H9 (cell line): ENCODE measurements at regions not wholly inside any gene's neighbourhood (a gene's known extent, or its start where the extent isn't known, plus 50 kb on each side); places are given as distances from the start of the nearest gene placed in this dataset.

Experiments
- DNase-seq: peaks from one replicate; pipeline ENCODE4 v3.0.0-alpha.2; 2017
- H2AFZ ChIP-seq: one replicate; pipeline ENCODE4 v1.6.1; 2013; ENCODE audit warnings: mild to moderate bottlenecking, low read length, control low read depth, moderate library complexity
- H2AK5ac ChIP-seq: 2 replicates; pipeline ENCODE4 v1.6.1; 2013; ENCODE audit warnings: low read length, control low read depth, mixed read lengths; ENCODE audit not compliant: insufficient read length
- H2BK120ac ChIP-seq: one replicate; pipeline ENCODE4 v1.6.1; 2013; ENCODE audit warnings: low read depth, mild to moderate bottlenecking, low read length, control low read depth, inconsistent platforms; ENCODE audit not compliant: poor library complexity, severe bottlenecking
- H2BK12ac ChIP-seq: 2 replicates; pipeline ENCODE4 v1.6.1; 2013; ENCODE audit warnings: low read length, control low read depth, mixed read lengths, low read depth; ENCODE audit not compliant: insufficient read length
- H2BK15ac ChIP-seq: 2 replicates; pipeline ENCODE4 v1.6.1; 2013; ENCODE audit warnings: low read depth, low read length, control low read depth
- H2BK20ac ChIP-seq: one replicate; pipeline ENCODE4 v1.6.1; 2013; ENCODE audit warnings: low read depth, mild to moderate bottlenecking, low read length, control low read depth, inconsistent platforms; ENCODE audit not compliant: poor library complexity, severe bottlenecking
- H2BK5ac ChIP-seq: 2 replicates; pipeline ENCODE4 v1.6.1; 2013; ENCODE audit warnings: low read length, control low read depth, mixed read lengths; ENCODE audit not compliant: insufficient read length
- H3K14ac ChIP-seq: 2 replicates; pipeline ENCODE4 v1.6.1; 2013; ENCODE audit warnings: low read length, control low read depth; ENCODE audit not compliant: insufficient read depth
- H3K18ac ChIP-seq: 2 replicates; pipeline ENCODE4 v1.6.1; 2013; ENCODE audit warnings: low read depth, mild to moderate bottlenecking, mixed read lengths, low read length, control low read depth; ENCODE audit not compliant: insufficient read length
- H3K23ac ChIP-seq: 2 replicates; pipeline ENCODE4 v1.6.1; 2013; ENCODE audit warnings: low read length, control low read depth, mixed read lengths, low read depth; ENCODE audit not compliant: insufficient read length
- H3K23me2 ChIP-seq: 2 replicates; pipeline ENCODE4 v1.6.1; 2013; ENCODE audit warnings: low read depth, mild to moderate bottlenecking, mixed read lengths, low read length, control low read depth; ENCODE audit not compliant: insufficient read length, poor library complexity, severe bottlenecking
- H3K27ac ChIP-seq: 2 replicates; pipeline ENCODE4 v1.5.1; 2013; ENCODE audit warnings: low read length, control low read depth, mixed read lengths, low read depth; ENCODE audit not compliant: insufficient read length
- H3K27me3 ChIP-seq: 2 replicates; pipeline ENCODE4 v1.6.1; 2013; ENCODE audit warnings: low read length, control low read depth, inconsistent platforms; ENCODE audit not compliant: insufficient read depth
- H3K4ac ChIP-seq: 2 replicates; pipeline ENCODE4 v1.6.1; 2013; ENCODE audit warnings: low read depth, mild to moderate bottlenecking, control low read depth, inconsistent platforms, low read length, moderate library complexity
- H3K4me1 ChIP-seq: 2 replicates; pipeline ENCODE4 v1.6.1; 2013; ENCODE audit warnings: low read length, control low read depth, inconsistent platforms; ENCODE audit not compliant: insufficient read depth
- H3K4me2 ChIP-seq: 2 replicates; pipeline ENCODE4 v1.6.1; 2013; ENCODE audit warnings: low read length, control low read depth, mixed read lengths; ENCODE audit not compliant: insufficient read length, insufficient read depth
- H3K56ac ChIP-seq: 2 replicates; pipeline ENCODE4 v1.6.1; 2013; ENCODE audit warnings: low read depth, mild to moderate bottlenecking, mixed read lengths, low read length, control low read depth; ENCODE audit not compliant: insufficient read length
- H3K79me1 ChIP-seq: 2 replicates; pipeline ENCODE4 v1.6.1; 2013; ENCODE audit warnings: low read depth, mild to moderate bottlenecking, moderate library complexity, low read length, control low read depth, inconsistent platforms; ENCODE audit not compliant: insufficient read depth, poor library complexity, severe bottlenecking
- H3K79me2 ChIP-seq: 2 replicates; pipeline ENCODE4 v1.6.1; 2013; ENCODE audit warnings: low read length, control low read depth, inconsistent platforms; ENCODE audit not compliant: insufficient read depth
- H3K9ac ChIP-seq: 2 replicates; pipeline ENCODE4 v1.6.1; 2013; ENCODE audit warnings: low read length, control low read depth, mixed read lengths; ENCODE audit not compliant: insufficient read length; ENCODE audit errors: extremely low read depth
- H3K9me3 ChIP-seq: one replicate; pipeline ENCODE4 v1.6.1; 2013; ENCODE audit warnings: low read depth, low read length, inconsistent platforms; ENCODE audit not compliant: control insufficient read depth
- H3T11ph ChIP-seq: one replicate; pipeline ENCODE4 v1.6.1; 2013; ENCODE audit warnings: mild to moderate bottlenecking, low read length, control low read depth, inconsistent platforms
- H4K20me1 ChIP-seq: one replicate; pipeline ENCODE4 v1.6.1; 2013; ENCODE audit not compliant: control insufficient read depth, insufficient read length, insufficient read depth
- H4K5ac ChIP-seq: 2 replicates; pipeline ENCODE4 v1.6.1; 2013; ENCODE audit warnings: low read depth, mild to moderate bottlenecking, mixed read lengths, low read length, control low read depth; ENCODE audit not compliant: insufficient read length
- H4K8ac ChIP-seq: replicated peaks from 2 replicates; pipeline ENCODE4 v1.6.1; 2013; ENCODE audit warnings: low read length, control low read depth, mixed read lengths, low read depth; ENCODE audit not compliant: insufficient read length
- H4K91ac ChIP-seq: 2 replicates; pipeline ENCODE4 v1.6.1; 2013; ENCODE audit warnings: low read depth, mild to moderate bottlenecking, moderate library complexity, mixed read lengths, low read length, control low read depth; ENCODE audit not compliant: insufficient read length
- H3K27ac Mint-ChIP-seq, 3 experiments: 2 replicates in 2 of 3; 3 replicates in 1 of 3; pipeline ENCODE4 v1.8.0; 2020 to 2021; ENCODE audit warnings: mixed read lengths in 3 of 3, mild to moderate bottlenecking in 1 of 3, moderate library complexity in 1 of 3
- H3K27me3 Mint-ChIP-seq: 2 replicates; pipeline ENCODE4 v1.8.0; 2021; ENCODE audit warnings: low read depth, mild to moderate bottlenecking, moderate library complexity, mixed read lengths
- H3K36me3 Mint-ChIP-seq, 3 experiments: 2 replicates in 2 of 3; 3 replicates in 1 of 3; pipeline ENCODE4 v1.8.0; 2020 to 2021; ENCODE audit warnings: low read depth in 3 of 3, mixed read lengths in 3 of 3; ENCODE audit not compliant: insufficient read depth in 1 of 3
- H3K4me1 Mint-ChIP-seq, 2 experiments: 2 replicates each; pipeline ENCODE4 v1.8.0; 2020; ENCODE audit warnings: mixed read lengths in 2 of 2
- H3K4me3 Mint-ChIP-seq, 2 experiments: 2 replicates in 1 of 2; 3 replicates in 1 of 2; pipeline ENCODE4 v1.8.0; 2020 to 2021; ENCODE audit warnings: mild to moderate bottlenecking in 2 of 2, mixed read lengths in 2 of 2, moderate library complexity in 1 of 2
- H3K9me3 Mint-ChIP-seq, 2 experiments: 2 replicates in 1 of 2; 3 replicates in 1 of 2; pipeline ENCODE4 v1.8.0; 2020; ENCODE audit warnings: mild to moderate bottlenecking in 2 of 2, mixed read lengths in 2 of 2, moderate library complexity in 1 of 2
- WGBS: extraction: QIAGEN DNeasy Blood & Tissue Kit; methylation state at CpG from one replicate; pipeline ENCODE4 v1.1.7; 2013; ENCODE audit warnings: missing lambda C conversion rate, low lambda C conversion rate, mixed read lengths; ENCODE audit not compliant: insufficient read length; ENCODE audit errors: extremely low coverage; 5-methylcytosine and 5-hydroxymethylcytosine counted together
- TF ChIP-seq, protein P1 (sequence below): fragments of 200-600 bp; sonication (generic); conservative IDR thresholded peaks from 3 replicates; pipeline ENCODE4 v1.8.0; 2021; ENCODE audit warnings: antibody characterized with exemption, mild to moderate bottlenecking

DNA sequence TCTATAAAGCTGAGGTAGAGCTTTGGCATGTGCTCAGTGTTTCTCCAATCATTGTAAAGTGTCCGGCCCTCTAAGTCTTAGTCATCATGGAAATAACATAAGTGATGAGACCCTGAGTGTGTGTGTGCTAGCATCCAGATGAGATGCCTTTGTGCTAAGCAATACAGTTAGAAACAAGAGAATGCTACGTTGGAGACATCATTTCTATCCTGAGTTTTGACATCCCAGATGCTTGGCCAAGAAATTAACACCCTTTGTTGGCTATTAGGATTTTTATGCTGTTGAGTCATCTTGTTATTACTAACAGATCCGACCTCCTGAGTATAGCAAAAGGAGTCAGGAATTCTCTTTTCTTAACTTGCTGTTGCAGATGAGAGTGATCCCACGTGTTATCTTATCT, 508.0 kb downstream of the GADD45G start:
- Histone ChIP-seq H3K4me2 (no peak overlapping the region), H3K4ac (no peak overlapping the region), H3K27ac (no peak overlapping the region), H3K27me3 (no peaks in the 10 kb centered on the region), H3K9me3 (no peaks in the 10 kb centered on the region), H3K79me1 (no peaks in the 10 kb centered on the region), H3K23me2 (no peaks in the 10 kb centered on the region), H2BK15ac (no peak overlapping the region), H3K4me1 (no peaks in the 10 kb centered on the region), H3K18ac (no peak overlapping the region), H2BK20ac (no peak overlapping the region), H2BK5ac (no peak overlapping the region), H3K79me2 (no peaks in the 10 kb centered on the region), H2BK12ac (no peak overlapping the region), H3K14ac (no peak overlapping the region), H2BK120ac (no peak overlapping the region), H4K5ac (no peak overlapping the region), H2AK5ac (no peak overlapping the region), H2AFZ (no peak overlapping the region), H3T11ph (no peak overlapping the region), H4K91ac (no peak overlapping the region), H4K20me1 (no peaks in the 10 kb centered on the region), H3K56ac (no peak overlapping the region), H3K23ac (no peak overlapping the region), H4K8ac (no peak overlapping the region), H3K9ac (no peak overlapping the region)
- H3K4me3 Mint-ChIP-seq = no peak overlapping the region
- no peak for DNase-seq
- no peaks in the 10 kb centered on the region for H3K4me1 Mint-ChIP-seq
- TF ChIP-seq, protein P1, sequence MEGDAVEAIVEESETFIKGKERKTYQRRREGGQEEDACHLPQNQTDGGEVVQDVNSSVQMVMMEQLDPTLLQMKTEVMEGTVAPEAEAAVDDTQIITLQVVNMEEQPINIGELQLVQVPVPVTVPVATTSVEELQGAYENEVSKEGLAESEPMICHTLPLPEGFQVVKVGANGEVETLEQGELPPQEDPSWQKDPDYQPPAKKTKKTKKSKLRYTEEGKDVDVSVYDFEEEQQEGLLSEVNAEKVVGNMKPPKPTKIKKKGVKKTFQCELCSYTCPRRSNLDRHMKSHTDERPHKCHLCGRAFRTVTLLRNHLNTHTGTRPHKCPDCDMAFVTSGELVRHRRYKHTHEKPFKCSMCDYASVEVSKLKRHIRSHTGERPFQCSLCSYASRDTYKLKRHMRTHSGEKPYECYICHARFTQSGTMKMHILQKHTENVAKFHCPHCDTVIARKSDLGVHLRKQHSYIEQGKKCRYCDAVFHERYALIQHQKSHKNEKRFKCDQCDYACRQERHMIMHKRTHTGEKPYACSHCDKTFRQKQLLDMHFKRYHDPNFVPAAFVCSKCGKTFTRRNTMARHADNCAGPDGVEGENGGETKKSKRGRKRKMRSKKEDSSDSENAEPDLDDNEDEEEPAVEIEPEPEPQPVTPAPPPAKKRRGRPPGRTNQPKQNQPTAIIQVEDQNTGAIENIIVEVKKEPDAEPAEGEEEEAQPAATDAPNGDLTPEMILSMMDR = no peak
- H3K9me3 Mint-ChIP-seq = peaks cover 8 to 9% of the 10 kb centered on the region in 2 experiments; a peak in 3 of 5 replicates
- peaks cover 7% of the 10 kb centered on the region for H3K27me3 Mint-ChIP-seq
- no peak overlapping the region for H3K27ac Mint-ChIP-seq
- no CpG with 5 or more reads among the region's 4 CpGs for WGBS
- no peaks in the 10 kb centered on the region; a peak in 1 of 7 replicates for H3K36me3 Mint-ChIP-seq
